NCI-H1436 (cell line): ENCODE measurements at regions not wholly inside any gene's neighbourhood (a gene's known extent, or its start where the extent isn't known, plus 50 kb on each side); places are given as distances from the start of the nearest gene placed in this dataset.

Experiments used
- DNase-seq: peaks from one replicate; lab custom pipeline; 2025; lab: John Stamatoyannopoulos, UW

DNA sequence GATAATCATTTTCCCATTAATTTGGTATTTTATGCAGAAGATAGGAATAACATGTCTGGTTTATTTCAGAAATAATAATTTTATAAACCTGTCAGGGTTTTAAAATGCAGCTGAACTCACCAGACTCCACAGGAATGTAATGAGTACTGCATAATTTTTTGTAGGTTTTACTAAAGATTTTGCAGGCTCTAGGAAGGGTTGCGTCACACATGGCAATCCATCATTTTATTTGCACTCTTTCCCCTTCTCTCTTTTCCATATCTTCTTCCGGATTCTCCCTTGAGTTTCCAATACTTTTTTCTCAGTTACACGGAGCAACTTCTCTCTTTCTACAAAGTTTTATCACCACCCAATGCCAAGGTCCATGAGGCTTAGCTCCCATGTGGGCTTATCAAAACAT, 234.7 kb downstream of the NFKBIZ start:
- no peak for DNase-seq

GRCh38 chr3:102084704-102085103, 235.4 kb downstream of the NFKBIZ start:
- DNase-seq, result no peak

DNA sequence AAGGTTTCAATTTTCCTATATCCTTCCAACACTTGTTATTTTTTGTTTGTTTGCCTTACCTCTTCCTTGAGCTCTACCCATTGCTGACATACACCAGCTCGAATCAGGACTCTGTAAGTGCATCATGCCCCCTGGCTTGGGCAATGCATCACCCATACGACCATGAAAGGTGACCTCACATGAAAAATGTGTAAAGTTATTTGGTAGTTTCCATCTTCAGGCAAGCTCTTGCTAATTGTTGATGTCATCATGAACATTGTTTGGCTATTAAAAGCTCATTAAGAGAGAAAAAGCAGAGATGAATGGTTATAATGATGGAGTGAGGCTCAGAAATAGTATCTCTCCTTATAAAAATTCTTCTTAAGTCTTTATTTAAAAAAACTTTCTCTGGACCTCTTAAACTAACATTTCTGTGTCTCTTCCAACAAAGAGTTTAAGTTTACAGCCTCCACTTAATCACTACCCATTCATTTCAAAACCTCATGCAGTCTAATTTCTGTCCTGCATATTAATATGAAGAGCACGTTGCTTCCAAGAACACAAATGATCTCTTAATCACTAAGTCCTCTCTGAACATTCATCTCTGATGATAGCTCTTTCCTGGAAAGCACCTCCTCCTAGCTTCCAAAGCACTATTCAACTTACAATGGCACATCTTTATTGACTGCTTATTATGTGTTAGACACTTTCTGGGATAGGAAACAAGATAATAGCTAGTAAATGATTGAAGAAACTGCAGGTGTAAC, 236.3 kb downstream of the NFKBIZ start:
- DNase-seq, result no peak

GRCh38 chr3:102087236-102087635, 237.9 kb downstream of the NFKBIZ start:
- DNase-seq, result no peak

GRCh38 chr3:102089239-102089638, 239.9 kb downstream of the NFKBIZ start:
- DNase-seq, result no peak

GRCh38 chr3:102089904-102090720, 240.8 kb downstream of the NFKBIZ start:
- no peak for DNase-seq

- DNase-seq, result no peak
Measured at GRCh38 chr3:102090721-102091045, 241.4 kb downstream of the NFKBIZ start.

- DNase-seq, result no peak
Measured at GRCh38 chr3:102091358-102091757, 242.0 kb downstream of the NFKBIZ start.

- no peak for DNase-seq
Measured at GRCh38 chr3:102092617-102093466, 243.5 kb downstream of the NFKBIZ start.

GRCh38 chr3:102094506-102094905, 245.2 kb downstream of the NFKBIZ start:
- no peak for DNase-seq

- no peak for DNase-seq
Measured at GRCh38 chr3:102095383-102095782, 246.1 kb downstream of the NFKBIZ start.

DNA sequence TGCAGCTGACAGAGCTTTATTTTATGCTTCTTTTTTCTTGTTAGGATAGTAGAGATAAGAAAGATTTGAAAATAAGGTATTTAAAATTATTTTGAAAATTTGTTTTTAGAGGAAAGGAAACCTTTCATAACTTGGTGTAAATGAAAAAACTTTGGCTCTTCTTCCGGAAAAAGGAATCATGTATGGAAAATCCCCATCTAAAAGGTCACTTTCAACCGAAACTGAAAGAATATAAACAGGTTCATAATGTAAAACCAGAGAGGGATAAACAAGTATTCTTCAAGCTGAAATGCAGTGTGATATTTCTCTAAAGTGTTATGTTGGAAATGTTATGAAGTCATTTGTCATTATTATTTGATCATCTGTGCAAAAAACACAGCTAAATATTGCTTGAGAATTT, 246.8 kb downstream of the NFKBIZ start:
- no peak for DNase-seq

DNA sequence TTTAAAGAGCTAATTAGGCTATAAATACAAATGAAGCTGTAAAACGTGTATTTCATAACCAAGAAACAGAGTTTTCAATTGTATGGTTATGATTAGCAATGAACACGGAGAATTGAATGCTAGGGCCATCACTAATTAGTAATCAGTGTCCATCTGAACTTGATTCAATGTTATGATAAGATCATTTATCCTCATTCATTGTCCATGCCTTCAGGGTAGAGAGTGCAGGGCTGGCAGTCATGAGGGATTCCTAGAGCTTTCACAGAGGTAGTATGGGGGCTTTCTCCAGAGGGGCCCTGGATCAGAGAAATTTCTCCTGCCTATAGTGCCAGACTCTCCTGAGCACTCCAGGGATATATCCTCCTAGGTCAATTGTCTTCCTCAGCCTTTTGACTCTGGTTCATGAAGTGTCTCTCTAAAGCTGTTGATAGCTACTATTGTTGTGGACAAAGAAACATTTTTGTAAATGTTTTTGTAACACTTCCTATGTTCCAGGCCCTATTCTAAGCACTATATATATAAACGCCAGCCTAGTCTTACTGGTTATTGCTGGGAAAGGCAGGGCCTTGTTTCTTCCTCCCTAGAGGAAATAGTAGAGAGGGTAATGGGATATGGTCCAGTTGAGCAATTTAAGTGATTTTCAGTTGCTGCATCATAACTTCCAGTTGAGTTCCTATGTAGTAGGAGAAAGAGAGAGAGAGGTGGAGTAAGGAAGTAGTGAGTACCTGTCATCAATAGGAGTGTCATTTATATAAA, 249.0 kb downstream of the NFKBIZ start:
- DNase-seq, result no peak

DNA sequence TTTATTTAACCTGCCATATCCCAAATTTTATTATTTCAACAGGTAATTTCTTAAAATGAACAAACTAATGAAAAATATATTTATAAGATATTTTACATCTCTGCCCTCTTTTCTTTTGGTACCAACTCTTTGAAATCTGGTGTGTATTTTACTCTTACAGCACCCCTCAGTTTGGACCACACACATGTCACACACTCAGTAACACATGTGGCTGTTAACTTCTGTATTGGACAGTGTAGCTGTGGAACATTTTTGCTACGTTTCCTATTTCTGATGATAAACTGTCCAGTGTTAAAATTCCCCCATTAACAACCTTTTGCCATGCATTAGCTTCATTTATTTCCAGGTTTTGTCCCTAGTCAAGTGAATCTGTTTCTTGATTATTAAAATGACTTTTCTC, 250.6 kb downstream of the NFKBIZ start:
- no peak for DNase-seq

GRCh38 chr3:102102394-102102793, 253.1 kb downstream of the NFKBIZ start:
- DNase-seq, result no peak

DNA sequence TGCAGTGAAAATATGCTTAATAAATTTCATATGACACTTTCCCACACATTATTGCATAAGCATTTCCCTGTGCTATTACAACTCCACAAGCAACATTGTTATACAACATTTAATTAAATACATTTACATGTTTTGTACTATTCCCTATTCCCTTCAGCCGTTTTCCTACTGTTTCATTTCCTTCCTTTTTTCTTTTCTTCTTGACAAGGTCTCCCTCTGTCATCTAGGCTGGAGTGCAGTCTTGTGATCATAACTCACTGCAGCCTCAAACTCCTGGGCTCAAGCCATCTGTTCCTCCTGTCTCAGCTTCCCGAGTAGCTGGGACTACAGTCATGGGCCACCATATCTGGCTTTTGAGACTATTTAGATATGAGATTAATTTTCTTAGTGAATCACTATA, 254.7 kb downstream of the NFKBIZ start:
- DNase-seq, result no peak

- no peak for DNase-seq
Measured at GRCh38 chr3:102105193-102105592, 255.9 kb downstream of the NFKBIZ start.

DNA sequence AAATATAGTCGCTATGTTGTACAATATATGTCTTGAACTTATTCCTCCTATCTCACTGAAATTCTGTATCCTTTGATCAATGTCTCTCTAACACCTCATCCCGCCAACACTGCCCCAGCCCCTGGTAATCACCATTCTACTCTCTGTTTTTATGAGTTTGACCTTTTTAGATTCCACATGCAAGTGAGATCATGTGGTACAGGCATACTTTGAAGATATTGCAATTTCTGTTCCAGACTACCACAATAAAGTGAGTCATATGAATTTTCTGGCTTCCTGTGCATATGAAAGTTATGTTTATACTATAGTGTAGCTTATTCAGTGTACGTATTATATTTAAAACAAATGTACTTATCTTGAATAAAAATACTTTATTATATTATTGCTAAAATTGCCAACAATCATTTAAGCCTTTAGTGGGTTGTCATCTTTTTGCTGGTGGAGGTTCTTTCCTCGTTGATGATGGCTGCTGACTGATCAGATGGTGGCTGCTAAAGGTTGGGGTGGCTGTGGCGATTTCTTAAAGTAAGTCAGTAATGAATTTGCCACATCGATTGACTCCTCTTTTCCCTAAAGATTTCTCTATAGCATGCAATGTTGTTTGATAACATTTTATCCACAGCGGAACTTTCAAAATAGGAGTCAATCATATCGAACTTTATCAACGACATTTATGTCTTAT, 257.2 kb downstream of the NFKBIZ start:
- DNase-seq, result no peak

DNA sequence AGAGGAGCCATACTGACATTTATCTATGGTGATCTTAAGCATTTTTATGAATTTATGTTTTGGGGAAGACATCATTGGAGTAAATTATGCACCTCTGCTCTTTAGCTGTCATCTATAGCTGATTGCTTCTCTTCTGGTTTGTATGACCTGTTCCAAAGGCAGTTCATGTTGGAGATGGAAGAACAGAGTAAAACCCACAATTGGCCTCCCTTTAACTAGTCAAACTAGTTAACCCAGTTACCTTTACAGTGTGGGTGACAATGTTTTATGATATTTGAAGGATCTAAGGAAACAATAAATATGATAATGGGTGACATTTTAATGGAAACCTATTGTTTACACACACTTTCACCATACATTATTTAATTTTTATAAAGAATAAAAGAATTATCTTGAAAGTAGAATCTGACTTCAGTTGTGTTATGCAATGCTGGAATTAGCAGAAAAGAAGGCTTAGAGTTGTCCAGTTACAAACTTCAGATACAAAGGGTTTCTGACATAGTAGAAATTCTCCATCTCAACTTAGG, 263.5 kb downstream of the NFKBIZ start:
- no peak for DNase-seq

DNA sequence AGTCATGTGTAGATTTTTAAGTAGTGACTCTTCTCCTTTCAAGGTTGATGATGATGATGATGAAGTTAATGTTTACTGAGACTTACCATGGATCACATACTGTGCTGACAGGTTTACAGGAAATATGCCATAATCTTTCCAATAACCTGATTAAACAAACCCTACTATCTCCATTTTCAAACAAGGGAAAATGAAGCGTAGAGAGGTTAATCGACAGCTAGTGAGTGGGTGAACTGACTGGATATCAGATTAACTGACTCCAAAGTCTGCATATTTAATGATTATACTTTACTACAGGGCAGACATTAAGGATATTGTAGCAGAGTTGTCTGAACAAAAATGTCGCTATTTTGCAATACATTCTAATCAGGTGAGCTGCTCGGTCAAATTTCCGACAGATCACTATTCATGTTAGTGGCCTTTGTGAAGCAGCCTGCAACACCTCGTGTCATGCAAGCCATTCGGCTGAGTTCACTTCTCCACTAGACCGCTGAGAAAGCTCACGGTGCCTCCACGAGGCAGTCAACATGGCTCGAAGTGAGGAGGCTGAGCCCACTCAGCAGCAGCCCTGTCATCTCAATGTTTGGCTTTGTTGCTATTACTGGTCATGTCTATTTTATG, 264.2 kb downstream of the NFKBIZ start:
- no peak for DNase-seq
